CD4-positive, alpha-beta T cell treated with Interleukin-21 for 1 hour (primary cell): ENCODE measurements at regions not wholly inside any gene's neighbourhood (a gene's known extent, or its start where the extent isn't known, plus 50 kb on each side); places are given as distances from the start of the nearest gene placed in this dataset.
"Not testable (repeated sequence)": the region's sequence is repeated elsewhere in the genome, so short reads cannot be mapped to it uniquely, and the experiment has no call there.

Experiments
- DNase-seq: peaks from one replicate; pipeline ENCODE4 v3.0.0-alpha.2; 2020

DNA sequence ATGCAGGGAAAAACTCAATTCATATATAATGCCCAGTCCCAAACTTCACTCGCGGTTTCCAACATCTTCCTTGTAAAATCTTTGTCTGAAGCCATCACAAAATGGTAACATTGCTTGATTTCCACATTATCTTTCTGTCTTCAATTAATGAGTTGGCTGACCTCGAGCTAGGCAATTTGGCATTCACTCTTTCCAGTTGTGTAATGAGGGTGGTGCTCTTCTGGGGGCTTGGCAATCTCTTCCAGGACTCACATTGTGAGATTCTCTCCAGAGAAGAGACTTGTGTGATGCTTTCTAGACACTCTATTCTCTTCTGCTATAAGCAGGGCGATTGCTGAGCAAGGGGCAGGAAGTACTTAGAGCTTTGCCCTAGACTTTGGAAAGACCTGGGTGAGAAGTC lies 179.5 kb downstream of the JCAD start:
- DNase-seq = no peak

DNA sequence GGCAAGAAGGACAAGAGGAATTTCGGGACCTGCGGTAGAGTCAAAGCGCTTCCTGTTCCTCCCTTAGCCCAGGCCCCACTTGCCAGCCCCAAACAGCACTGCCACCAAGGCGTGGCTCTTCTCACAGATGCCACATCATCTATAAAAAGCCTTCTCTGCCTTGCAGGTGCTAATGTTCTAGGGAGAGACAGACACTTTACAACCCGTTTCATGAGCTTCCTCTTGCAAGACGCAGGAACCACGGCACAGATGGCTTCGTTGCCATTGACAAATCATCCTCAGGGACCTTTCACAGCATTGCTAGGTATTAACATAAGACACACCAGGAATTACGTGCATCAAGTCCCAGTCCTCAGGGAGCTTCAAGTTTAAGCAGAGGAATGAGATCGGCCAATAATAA lies 180.9 kb downstream of the JCAD start:
- no peak for DNase-seq

- no peak for DNase-seq
Observed at GRCh38 chr10:29877793-29878491, 181.4 kb downstream of the JCAD start.

GRCh38 chr10:29876008-29876555 lies 183.3 kb downstream of the JCAD start:
- no peak for DNase-seq

GRCh38 chr10:29874606-29875269 lies 184.6 kb downstream of the JCAD start:
- DNase-seq = no peak

- DNase-seq = no peak
Observed at GRCh38 chr10:29873941-29874484, 185.4 kb downstream of the JCAD start.

- no peak for DNase-seq
Observed at GRCh38 chr10:29870522-29871044, 188.8 kb downstream of the JCAD start.

- no peak for DNase-seq
Observed at GRCh38 chr10:29869593-29869992, 189.8 kb downstream of the JCAD start.

DNA sequence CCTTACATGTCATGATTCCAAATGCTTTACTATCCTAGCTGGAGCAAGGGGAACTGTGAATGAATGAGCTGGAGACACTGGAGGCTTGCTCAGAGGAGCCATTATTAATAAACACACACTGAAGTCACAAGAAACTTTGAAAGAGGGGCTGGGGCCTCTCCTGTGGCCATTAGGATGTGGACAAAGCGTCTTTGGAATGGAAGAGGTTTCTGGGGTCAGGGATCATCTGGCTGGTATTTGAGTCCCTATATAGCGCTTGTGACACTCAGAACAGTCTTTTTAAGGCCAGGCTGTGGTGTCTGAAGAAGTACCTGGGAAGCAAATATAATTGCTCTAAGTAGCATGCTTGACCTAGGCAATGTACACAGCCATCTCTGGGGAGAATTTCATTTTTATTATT lies 193.0 kb downstream of the JCAD start:
- DNase-seq = no peak

DNA sequence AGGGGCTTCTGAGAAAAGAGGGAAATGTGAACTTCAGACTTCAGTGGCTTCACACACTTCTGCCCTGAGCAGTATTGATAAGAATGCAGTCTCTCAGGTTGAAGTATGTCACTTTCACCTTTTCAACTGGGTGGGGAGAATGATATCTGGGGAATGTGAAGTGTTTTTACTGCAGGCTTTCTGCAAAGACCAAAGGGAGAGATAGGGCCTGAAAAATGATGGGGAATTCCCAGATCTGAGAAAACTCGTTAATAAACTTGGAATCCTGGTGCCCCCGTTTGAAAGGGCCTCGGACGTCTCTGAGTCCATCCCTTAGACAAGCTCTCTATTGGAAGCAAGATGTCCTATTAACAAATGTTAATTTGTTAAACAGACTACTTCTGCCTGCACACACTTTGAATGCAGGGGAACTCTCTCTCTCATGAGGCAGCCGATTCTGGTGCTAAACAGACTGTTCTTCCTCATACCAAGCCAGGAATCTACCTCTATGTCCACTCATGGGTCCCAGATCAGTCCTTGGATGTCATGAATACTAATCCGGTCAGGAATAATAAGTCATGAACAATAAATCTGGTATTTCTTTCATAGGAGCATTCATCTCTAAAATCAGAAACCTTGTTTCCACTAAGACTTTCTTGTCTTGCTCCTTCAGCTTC lies 193.6 kb downstream of the JCAD start:
- DNase-seq = no peak

GRCh38 chr10:29862923-29863614 lies 196.3 kb downstream of the JCAD start:
- no peak for DNase-seq

DNA sequence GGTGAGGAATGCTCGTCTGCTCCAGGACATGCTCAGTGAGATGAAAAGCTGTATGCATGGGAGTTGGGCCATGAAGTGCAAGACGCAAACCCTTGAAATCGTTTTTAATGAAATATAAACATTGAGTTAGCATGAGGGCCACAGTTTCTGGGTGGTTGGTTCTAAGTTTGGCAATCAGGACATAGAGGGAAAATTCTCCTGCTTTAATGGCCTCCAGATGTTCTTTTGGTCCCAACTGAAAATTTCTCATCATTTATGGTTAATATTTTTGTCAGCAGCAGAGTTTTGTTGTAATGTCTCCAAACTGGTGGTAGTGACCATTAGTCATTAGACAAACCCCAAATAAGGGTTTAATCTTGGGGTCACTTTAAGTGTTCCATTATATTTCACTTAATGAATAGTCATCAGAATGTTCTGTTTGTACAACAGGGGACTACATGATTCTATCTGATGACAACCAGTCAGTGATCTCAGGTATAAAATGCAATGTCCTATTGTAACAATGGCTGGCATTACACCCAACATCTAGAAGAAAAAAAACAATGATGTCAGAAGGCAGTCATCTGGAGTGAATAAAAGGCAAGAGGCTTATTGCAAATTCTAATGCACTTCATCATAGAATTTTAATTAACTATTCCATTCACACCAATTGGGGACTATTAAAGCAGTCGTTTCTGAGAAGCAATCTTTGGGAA lies 197.4 kb downstream of the JCAD start:
- DNase-seq = no peak

- not testable (repeated sequence) for DNase-seq
Observed at GRCh38 chr10:29861231-29861630, 198.2 kb downstream of the JCAD start.

GRCh38 chr10:29860166-29860565 lies 199.2 kb downstream of the JCAD start:
- DNase-seq = no peak

DNA sequence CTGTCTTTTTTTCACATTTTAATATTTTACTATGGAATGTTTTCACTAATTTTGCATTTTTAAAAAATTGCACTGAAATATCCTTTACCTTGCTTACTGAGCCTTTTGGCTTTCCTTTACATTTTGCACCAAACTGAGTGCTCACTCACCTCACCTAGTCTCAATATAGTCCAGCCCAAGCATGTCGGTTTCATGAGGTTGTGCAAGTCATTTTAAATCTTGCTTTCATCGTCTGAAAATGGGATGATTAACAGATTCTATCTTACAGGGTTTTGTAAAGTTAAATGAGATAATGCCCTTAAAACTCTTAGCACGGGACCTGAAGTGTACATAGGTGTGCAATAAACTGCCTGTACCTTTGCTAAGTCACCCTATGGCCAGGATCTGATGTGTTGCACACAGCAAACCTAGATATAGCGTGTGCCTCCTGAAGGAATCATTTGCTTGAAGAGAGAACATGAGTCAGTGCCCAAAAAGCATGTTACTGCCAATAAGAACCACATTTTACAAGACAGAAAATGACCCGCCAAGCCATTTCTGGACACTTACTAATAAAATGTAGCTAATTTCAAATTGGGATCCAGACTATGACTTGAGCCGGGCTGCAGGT lies 199.8 kb downstream of the JCAD start:
- no peak for DNase-seq

DNA sequence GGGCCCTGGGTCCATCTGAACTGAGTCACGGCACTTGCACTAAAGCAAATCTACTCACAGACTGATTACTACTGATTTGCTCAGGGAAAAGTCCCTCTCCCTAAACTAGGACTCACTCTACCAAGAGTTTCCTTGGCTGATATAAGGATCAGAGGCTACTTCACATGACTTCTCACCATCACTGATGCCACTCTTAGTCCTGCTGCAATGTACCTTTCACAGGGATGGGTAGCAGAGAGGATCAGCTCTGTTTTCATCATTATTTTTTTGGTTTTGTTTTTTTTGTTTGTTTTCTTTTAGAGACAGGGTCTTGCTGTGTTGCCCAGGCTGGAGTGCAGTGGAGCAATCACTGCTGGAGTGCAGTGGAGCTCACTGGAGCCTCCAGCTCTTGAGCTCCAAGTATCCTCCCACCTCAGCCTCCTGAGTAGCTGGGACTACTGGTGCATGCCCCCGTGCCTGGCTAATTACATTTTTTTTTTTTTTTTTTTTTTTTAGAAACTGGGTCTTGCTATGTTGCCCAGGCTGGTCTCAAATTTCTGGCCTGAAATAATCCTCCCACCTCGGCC lies 200.6 kb downstream of the JCAD start:
- no peak for DNase-seq

DNA sequence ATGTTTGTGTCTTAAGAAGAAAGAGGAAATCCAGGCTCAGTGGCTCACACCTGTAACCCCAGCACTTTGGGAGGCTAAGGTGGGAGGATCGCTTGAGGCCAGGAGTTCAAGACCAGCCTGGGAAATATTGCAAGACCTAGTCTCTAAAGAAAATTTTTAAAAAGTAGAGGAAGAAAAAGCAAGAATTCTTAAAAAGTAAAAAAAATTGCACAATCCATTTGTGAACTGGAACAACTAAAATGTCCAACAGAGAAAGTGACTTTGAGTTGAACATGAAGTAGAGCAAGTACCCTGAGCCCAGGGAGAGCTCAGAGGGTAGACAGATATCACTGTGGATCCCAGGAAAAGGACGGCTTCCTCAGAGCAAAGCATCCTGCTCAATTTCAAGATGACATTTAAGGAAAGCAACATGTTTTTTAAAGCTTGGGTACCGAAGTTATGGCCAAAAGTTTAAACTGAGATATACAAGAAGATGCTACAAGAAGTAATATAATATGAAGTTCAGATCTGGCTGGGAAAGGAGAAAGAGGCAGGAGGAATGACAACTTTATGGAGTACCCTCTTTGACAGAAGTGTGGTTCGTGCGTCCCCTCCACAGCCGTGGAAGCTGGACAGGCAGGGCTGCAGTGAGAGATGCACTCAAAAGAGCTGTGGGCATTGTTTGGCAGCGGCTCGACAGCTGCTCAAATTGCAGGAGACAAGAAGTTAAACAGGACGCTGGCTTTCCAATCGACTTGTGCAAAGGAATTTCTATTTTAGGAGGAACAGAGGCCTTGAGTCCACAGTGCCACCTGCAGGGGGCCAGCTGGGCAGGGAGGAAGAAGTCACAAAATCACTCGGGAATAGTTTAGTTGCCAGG lies 201.3 kb downstream of the JCAD start:
- no peak for DNase-seq

DNA sequence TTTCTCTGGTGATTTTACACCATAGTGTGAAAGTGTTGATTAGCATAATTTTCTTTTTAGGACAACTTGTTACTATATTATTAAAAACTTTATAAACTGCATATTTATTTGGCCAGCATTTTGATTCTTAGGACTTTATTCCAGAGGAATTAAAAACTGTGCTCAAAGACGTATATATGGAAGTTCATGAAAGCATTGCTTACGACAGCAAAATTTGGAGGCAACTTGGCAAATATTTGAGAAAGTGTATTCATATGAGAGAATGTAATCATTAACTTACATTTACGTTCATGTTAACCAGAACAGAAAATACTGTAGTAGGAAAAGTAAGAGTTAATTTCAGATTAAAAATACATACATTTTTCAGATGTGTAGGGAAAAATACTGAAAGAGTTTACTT lies 203.1 kb downstream of the JCAD start:
- no peak for DNase-seq

GRCh38 chr10:29853913-29854312 lies 205.5 kb downstream of the JCAD start:
- DNase-seq = no peak

GRCh38 chr10:29851241-29851640 lies 208.1 kb downstream of the JCAD start:
- DNase-seq = no peak
